NCI-H2196 treated with DMSO at 0.1 percent for 48 hours (cell line): ENCODE measurements at regions not wholly inside any gene's neighbourhood (a gene's known extent, or its start where the extent isn't known, plus 50 kb on each side); places are given as distances from the start of the nearest gene placed in this dataset.

Source experiments
- DNase-seq: peaks from one replicate; lab custom pipeline; 2025; ENCODE audit not compliant: unreplicated experiment; lab: John Stamatoyannopoulos, UW

DNA sequence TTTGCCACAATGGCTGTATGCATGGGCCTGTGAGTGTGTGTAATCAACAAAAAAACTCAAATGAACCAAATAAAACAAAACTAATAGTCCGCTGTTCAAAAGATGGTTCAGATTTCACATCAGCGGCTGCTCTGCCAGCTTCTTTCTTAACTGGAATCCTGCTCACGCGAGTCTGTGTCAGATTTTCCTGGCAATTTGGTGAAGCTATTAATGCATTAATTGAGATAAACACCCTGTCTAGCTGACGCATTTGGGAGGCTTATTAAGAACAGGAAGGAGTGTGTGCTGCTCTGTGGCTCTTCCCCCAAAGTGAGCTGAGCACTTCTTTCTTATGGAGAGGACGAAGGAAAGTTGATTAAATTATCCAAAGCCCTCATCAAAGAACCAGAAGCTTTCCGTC is 336.6 kb upstream of the MKI67 start:
- no peak for DNase-seq

DNA sequence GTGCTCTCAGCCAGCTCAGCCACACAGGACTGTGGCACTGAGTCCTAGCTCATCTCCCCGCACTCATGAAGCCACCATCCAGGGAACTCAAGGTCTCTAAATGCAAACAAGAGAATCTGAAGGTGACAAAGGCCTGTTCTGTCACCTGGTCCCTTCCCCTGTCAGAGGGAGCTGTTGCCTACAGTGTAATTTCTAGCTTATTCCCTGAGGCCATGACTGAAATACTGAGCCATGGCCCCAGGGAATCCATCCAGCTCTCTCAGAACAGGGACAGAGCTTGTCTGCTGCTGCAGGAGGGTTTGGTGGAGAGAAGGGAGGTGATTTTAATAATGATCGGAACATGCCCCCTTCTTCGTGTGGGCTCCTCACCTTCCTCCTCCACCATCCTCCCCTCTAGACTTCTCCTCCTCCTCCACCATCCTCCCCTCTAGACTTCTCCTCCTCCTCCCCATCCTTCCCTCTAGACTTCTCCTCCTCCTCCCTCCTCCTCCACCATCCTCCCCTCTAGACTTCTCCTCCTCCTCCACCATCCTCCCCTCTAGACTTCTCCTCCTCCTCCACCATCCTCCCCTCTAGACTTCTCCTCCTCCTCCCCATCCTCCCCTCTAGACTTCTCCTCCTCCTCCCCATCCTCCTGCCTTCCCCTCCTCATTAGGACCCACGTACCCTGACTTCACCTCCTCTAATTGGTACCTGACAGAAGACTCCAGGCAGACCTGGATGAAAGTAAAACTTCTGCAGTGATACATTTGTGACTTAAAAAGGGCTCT is 338.0 kb upstream of the MKI67 start:
- no peak for DNase-seq

DNA sequence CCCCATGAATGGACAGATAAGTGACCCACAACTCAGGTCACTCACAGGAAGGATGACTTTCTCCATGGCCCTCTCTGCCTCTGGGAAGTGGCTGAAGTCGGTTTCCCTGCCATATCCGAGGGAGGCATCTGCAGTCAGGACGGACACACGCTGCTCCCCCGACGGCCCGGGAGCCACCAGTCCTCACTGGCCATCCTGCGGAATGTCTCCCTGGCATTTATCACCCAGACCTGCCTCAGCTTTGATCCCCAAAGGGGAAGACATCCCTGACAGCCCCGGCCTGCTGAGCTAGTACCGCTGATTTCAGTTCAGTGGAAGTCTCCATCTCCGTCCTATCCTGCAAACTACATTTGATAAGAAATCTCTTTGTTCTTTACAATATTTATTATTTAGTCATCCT is 339.5 kb upstream of the MKI67 start:
- DNase-seq, result no peak

DNA sequence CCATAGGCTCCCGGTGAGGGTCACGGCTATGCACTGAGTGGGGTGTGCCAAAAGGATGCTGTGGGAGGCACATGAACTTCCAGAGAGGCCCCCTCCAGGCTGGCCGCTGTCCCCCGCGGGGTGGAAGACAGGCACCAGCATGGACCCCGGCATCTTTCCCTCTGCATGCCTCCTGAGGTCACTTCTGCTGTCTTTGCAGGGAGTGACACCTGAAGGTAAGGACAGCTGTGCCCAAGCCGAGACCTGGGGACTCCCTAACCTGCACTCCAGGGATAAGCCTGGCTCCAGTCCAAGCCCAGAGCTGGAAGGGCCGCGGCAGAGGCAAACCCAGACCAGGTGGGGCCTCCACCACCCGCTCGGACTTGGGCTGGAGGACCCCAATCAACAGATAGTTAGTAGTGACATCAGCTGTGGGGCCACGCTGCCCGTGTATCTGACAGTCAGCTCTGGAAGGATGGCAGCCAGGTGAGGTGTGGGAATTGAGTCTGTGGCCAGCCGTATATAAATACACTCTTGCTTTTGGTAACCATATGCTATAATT is 340.7 kb upstream of the MKI67 start:
- DNase-seq, result no peak

DNA sequence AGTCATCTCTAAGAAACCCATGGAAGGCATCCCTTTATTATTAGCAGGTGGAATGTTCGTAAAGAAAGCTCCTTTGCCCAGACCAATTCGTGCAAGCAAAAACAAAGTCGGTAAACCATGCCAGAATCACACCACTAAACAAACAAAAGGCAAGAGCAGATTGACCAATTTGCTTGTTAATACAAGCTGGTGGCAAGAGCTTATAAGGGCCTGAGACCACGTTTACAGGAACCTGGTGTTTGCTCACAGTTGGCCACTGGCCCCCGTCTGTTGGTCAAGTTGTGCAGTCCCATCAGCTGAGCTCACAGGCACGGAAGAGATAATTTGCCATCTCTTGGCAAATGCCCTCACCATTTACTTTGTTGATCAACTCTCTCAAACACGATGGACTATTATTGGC is 342.2 kb upstream of the MKI67 start:
- DNase-seq, result no peak

DNA sequence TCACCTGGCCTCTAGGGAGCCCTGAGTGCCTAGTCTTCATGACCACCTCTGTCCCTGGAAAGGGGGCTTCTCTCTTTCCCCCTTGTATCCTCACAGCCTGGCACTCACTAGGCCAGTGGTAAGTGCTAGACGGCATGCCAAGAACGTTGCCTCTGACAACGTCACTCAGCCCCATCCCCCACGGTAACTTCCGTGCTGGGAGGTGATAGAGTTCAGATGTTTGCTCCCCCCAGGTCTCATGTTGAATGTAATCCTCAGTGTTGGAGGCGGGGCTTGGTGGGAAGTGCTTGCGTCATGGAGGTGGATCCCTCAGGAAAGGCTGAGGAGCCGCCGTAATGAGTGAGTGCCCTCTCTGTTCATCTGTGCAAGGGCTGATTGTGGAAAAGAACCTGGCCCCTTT is 343.3 kb upstream of the MKI67 start:
- no peak for DNase-seq

DNA sequence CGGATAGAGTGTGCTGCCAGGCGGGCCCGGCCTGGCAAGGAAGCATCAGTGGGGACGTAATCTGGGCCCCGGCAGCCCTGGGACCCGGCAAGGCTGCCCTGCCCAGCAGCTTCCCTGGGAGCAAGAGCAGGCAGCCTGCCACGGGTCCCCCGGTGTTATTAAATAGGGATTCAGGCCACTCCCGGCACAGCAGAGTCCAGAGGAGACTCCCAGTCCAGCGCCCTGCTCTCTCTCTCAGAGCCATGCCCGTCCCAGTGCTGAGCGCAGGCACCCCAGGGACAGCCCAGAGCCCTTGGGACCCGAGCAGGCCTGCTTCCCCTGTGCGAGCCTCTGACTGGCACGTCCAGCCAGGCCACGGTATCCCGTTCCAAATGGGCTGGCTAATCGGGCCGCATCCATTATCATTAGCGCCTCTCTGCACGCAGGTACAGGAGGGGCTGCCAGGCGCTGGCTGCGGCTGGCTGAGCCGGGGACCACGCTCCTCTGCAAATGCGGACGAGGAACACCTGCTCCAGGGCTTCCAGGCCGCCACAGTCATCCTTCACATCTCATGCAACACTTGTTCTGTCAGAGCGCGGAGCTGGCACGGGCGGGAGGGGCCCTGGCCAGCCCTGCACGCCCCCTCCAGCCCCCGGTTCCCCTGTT is 344.2 kb upstream of the MKI67 start:
- no peak for DNase-seq

DNA sequence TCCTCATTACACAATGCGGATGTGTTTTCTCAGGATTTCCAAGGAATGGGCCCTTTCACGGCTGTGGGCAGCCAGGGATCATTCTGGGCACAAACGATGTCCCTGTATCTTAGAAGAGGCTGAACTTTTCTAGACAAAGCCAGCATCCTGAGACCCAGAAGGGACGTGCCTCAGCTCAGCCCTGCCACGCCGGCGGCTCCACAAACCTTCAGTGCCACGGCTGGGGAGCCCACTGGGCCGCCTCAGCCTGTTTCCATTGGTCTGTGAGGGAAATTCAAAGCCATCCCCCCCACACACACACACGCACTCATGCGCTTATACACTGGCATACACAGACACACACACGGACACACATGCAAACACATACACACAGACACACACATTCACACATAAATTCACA is 344.9 kb upstream of the MKI67 start:
- DNase-seq, result no peak

DNA sequence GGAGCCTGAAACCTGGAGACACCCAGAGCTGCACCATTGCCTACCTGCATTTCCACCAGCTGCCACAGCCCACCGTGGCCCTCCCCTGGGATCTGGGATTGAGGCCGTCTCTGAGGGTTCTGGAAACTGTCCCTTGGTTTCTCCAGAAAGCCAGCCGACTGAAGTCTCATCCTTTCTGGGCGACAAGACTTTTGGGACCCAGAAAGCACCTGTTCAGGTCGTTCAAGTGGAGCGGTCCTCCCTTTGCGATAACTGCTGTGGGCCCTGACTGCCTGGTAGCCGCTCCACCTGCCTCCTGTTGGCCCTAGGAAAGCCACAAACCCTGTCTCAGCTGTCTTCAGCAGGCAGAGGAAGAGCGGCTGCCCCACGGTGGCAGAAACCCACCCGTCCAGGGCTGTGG is 346.0 kb upstream of the MKI67 start:
- no peak for DNase-seq

DNA sequence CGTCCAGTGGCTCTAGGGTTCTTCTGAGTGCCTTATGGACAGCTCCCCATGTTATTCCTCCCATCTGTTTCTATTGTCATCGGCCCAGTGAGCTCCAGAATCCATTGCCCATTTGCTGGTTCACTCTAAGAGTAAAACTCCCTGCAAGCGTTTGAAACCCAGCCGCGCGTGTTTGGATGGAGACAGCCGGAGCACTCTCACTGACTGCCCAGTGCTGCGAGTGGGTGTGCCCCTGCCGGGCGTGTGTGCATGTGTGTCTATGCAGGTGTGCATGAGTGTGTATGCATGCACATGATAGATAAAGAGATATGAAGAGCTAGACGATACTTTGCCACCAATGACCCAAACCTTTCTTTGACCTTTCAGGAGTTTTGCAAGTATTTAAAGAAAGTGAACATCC is 347.2 kb upstream of the MKI67 start:
- DNase-seq, result no peak

DNA sequence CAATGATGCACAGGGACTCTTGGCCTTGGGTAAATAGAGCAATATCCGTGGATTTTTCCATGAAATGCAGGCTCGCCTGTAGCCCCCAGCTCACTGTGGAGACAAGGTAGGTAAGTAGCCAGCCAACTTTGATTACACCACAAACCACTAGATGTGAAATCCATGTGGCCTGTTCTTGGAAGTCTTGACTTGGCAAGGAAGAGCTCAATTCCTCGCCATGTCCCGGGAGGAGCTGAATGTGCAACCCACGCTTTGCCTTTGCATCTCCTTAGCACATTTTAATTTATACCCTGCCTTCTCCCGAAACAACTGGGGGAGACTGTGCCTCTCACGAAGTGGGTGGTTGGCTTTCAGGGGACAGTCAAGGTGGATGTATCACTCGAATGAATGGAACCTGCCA is 347.7 kb upstream of the MKI67 start:
- DNase-seq, result no peak

DNA sequence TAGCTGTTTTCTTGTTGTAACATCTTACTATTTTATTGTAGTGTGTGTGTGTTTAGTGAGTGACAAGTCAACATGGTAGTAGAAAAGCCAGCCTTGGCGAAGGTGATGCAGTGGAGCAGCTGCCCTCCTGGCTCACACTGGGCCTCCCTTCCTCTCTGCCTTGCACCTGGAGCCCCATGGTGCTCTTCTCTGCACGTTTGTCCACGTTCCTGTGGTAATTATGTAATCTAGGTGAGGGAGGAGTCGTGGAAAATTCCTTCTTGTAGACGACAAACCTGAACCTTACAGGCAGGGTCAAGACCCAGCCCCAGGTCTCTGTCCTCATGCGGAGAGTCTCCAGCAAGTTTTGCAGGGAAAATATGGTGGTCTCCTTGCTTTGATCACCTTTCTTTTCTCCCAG is 348.3 kb upstream of the MKI67 start:
- no peak for DNase-seq

DNA sequence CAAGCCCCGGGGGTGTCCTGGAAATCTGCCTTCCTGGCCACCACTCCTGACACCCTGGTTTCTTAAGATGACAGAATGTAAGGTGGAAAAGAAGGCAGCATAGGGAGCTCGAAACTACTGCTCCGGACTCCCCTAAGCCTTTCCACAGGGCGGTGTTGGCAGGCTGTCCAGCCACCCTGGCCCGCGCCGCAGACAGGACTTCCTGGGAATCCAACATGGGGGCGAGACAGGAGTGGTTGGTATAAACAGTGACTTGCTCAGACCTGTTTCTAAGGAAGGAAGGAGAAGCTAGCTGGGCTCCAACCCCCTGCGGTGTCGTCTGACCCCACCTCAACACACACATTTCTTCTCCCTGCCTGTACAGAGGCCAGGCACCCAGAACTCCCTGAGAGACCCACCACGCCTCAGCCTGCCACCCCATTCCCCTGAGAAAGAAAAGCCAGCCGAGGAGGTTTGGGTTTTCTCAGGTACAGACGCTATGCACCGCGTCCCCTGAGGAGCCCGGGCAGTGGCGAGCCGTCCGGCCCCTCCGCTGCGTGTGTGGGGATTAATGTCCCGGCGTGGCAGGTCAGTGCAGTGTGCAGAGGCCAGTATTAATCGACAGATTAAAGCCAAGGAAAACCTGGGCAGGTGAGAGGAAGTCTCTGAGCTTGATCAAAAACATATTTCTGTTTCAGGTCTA is 349.6 kb upstream of the MKI67 start:
- no peak for DNase-seq

DNA sequence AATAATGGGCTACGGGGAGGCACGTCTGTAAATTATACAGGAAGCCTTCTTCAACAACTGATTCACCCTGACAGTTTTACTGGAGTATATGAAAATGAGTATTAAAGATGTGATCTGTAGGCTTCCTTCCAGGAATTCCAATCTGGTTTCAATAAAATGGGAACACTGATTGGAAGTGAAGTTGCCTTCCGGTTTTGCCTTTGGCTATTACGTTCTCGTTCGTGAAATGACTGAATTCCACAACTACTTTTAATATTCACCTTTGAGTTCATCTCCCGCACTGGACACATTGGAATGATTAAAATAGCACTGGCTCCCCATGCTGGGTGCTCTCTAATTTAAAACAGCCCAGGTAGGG is 350.1 kb upstream of the MKI67 start:
- DNase-seq, result no peak

DNA sequence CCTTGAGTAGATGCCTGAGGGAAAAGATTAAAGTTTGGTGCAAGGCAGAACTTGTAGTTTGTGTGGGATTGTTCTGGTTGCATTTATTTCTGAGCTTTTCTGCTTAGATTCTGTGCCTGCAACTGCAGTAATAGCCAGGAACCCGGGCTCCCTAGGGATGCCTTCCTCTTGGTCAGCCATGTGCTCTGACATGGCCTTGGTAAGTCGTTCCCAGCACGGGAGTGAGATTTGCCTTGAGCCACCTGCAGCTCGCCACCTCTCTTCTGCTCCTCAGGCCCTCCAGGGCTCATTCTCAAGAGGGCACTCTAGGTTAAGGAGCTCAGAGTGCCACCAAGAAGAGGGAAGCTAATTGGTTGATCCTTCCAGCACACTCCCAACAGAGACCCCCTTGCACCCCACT is 350.6 kb upstream of the MKI67 start:
- DNase-seq, result no peak

DNA sequence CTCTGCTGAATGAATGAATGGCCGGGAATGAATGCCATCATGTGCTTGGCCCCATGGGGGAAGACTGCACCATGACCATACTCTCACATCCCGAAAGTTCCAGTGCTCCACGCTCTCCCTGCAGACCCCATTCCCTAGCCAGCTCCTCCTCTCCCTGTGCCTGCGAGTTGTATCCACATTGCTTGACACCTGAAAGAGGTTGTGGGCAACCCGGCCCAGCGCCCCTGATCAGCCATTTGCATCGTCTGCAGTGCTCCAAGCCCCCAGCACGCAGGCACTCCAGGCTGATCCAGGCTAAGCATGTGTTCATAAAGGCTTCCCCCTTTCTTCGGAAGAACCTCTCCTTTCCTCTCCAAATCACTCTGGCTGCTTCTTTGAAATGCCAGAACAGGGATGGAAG is 354.4 kb upstream of the MKI67 start:
- DNase-seq, result no peak

DNA sequence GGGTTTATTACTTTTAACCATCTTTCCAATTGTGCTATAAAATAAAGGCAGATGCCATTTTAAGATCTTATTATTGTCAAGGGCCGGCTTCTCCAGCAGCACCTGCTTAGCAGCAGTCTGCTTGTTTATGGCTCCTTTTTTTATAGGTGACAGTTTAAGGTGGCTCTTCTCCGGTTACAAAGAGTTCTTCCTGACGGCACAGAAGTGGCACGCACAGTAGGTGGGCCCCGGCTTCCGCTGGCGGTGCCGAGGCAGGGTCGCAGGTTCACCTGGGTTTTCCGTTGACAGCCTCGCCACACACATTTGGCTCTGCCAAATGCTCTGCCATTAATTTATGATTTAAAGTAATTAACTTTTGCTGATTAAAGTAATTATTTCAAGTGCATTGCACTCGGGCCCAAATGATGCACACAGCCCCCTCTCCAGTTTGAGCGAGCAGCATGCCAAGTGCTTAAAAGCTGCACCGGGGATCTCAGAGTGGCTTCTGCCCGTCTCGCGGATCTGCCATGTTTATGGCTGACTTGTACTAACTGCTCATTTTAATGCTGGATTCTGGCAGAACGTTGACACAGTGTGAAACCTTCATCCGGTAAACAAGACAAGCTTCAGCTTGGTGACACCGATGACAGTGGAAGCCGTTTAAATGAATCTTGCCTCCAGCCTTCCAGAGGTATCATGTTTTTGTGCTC is 355.1 kb upstream of the MKI67 start:
- DNase-seq, result no peak

DNA sequence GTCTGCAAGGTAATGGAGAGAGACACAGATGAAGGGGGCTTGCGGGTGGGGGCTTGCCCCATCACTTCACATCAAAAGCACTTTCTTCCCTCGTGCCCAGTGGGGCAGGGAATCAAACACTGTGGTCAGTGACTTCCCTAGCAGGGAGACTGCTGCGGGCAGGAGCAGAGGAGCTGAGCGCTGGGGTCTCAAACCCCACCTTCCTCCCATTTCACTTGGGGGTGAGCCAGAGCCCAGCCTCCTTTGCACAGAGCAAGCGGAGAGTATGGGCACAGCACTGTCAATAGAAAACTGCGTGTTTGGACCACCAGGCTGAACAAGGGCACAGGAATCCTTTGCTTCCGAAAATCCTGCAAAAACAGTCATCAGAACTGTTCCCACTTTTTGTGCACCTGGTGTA is 355.8 kb upstream of the MKI67 start:
- no peak for DNase-seq

DNA sequence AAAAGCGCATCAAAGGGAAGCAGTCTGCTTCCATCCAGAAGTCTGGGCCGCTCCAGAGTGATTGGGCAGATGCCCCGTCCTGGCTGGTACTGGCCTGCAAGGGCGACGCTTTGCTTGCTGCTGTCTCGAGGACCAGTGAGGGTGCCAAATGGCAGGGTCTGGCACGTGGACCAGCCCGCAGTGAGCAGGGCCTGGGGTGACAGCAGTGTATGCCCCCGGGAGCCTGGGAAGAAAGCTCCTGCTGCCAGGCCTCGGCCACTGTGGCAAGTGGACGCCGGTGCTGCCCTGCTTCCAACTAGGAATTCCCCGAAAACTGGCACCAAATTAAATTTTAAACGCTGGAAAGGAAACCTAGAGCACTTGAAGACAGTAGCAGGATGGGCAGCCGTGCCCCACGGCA is 357.0 kb upstream of the MKI67 start:
- no peak for DNase-seq

DNA sequence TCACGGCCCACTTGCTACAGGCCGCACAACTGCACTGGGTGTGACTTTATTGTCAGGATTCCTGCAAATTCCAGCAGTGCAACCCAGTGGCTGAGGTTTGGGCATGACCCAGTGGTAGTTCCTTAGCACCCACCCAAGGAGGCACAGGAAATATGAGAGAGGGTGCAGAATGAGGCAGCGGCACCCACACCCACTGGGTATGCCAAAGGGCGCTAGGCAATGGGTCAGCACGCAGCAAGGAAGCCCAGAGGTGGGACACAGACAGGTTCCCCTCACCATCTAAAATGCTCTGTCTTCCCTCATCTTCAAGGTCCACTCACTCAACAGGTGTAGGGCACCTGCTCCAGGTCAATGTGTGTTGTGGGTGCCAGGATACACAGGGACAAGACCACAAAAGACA is 357.8 kb upstream of the MKI67 start:
- no peak for DNase-seq

DNA sequence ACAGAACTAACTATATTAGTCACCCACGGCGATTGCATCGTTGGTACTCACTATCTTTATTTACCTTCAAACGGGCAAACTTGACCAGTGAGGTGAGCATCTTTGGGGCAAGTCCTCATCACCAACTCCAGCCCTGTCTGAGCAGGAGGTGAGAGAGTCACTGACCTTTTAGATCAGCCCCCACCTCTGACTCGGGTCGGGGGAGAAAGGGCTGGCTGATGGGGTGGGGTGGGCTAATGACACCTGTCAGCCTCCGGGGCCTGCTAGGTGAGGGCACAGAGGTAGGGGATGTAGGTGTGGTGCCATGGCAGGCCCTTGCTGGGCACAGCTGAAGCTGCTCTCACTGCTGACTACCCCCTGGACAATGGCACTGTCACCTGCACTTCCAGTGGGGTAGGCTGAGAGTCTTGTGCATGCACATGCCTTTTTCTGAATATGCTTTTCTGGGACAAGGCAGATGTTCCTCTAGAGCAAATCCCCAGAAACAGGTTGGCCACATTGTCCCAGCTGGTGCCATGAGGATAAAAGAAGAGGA is 359.5 kb upstream of the MKI67 start:
- no peak for DNase-seq
